Neural cell (in vitro differentiated cells): ENCODE measurements at regions not wholly inside any gene's neighbourhood (a gene's known extent, or its start where the extent isn't known, plus 50 kb on each side); places are given as distances from the start of the nearest gene placed in this dataset.

Experiments
- H2AFZ ChIP-seq: fragments of 200-600, 300-800 bp; sonication (generic), shearing (Covaris generic); 2 replicates; pipeline ENCODE4 v1.6.0; 2014; ENCODE audit warnings: low read depth, mild to moderate bottlenecking, antibody characterized with exemption, low read length, moderate library complexity
- H3F3A ChIP-seq: fragments of 200-600 bp; shearing (Covaris generic); 2 replicates; pipeline ENCODE4 v1.6.1; 2016; ENCODE audit warnings: mild to moderate bottlenecking, moderate library complexity, mixed read lengths, antibody characterized with exemption, low read length; ENCODE audit not compliant: insufficient read depth, poor library complexity, severe bottlenecking
- H3K27ac ChIP-seq: fragments of 200-600, 300-800 bp; sonication (generic), shearing (Covaris generic); 2 replicates; pipeline ENCODE4 v1.5.1; 2014; ENCODE audit warnings: mild to moderate bottlenecking, low read length, moderate library complexity
- H3K27me3 ChIP-seq: fragments of 300-800, 200-600 bp; sonication (generic), shearing (Covaris generic); 2 replicates; pipeline ENCODE4 v1.6.0; 2014; ENCODE audit warnings: mild to moderate bottlenecking, low read depth, low read length, moderate library complexity; ENCODE audit not compliant: insufficient read depth
- H3K36me3 ChIP-seq: fragments of 300-800, 200-600 bp; sonication (generic), shearing (Covaris generic); 2 replicates; pipeline ENCODE4 v1.5.1; 2014; ENCODE audit warnings: mild to moderate bottlenecking, antibody characterized with exemption, low read length, moderate library complexity; ENCODE audit not compliant: insufficient read depth
- H3K4me2 ChIP-seq: fragments of 300-800, 200-600 bp; sonication (generic), shearing (Covaris generic); 2 replicates; pipeline ENCODE4 v1.6.0; 2014; ENCODE audit warnings: mild to moderate bottlenecking, low read length
- H3K4me3 ChIP-seq: fragments of 300-800, 200-600 bp; sonication (generic), shearing (Covaris generic); 2 replicates; pipeline ENCODE4 v1.5.1; 2014; ENCODE audit warnings: mild to moderate bottlenecking, low read length, moderate library complexity
- H3K79me2 ChIP-seq: fragments of 200-600 bp; shearing (Covaris generic); replicated peaks from 2 replicates; pipeline ENCODE4 v1.6.0; 2014; ENCODE audit warnings: mild to moderate bottlenecking, low read length, moderate library complexity; ENCODE audit not compliant: insufficient read depth
- H3K9ac ChIP-seq: fragments of 300-800, 200-600 bp; sonication (generic), shearing (Covaris generic); 2 replicates; pipeline ENCODE4 v1.6.1; 2016; ENCODE audit warnings: mild to moderate bottlenecking, low read length, mixed read lengths
- H3K9me2 ChIP-seq: fragments of 200-600 bp; shearing (Covaris generic); 2 replicates; pipeline ENCODE4 v1.6.1; 2016; ENCODE audit warnings: mild to moderate bottlenecking, low read length, mixed read lengths; ENCODE audit not compliant: insufficient read depth
- H3K9me3 ChIP-seq: fragments of 200-600, 300-800 bp; sonication (generic), shearing (Covaris generic); 2 replicates; pipeline ENCODE4 v1.6.1; 2016; ENCODE audit warnings: mild to moderate bottlenecking, mixed run types, low read length, moderate library complexity, mixed read lengths
- H4K20me1 ChIP-seq: fragments of 200-600 bp; shearing (Covaris generic); 2 replicates; pipeline ENCODE4 v1.6.1; 2016; ENCODE audit warnings: mild to moderate bottlenecking, mixed run types; ENCODE audit not compliant: insufficient read depth
- CTCF ChIP-seq: fragments of 450-650 bp; IDR thresholded peaks from 2 replicates; pipeline ENCODE4 v1.5.1; 2014; ENCODE audit warnings: antibody characterized with exemption, mild to moderate bottlenecking, moderate library complexity; ENCODE audit not compliant: poor library complexity, severe bottlenecking
- EP300 ChIP-seq: fragments of 450-650 bp; conservative IDR thresholded peaks from 2 replicates; pipeline ENCODE4 v1.6.1; 2014; ENCODE audit warnings: antibody characterized with exemption, mild to moderate bottlenecking, moderate library complexity; ENCODE audit not compliant: poor library complexity, severe bottlenecking
- EZH2 ChIP-seq: fragments of 200-600, 300-800 bp; shearing (Covaris generic), sonication (generic); IDR thresholded peaks from 2 replicates; pipeline ENCODE4 v1.6.1; 2014; ENCODE audit warnings: antibody characterized with exemption, low read length, borderline replicate concordance, mild to moderate bottlenecking; ENCODE audit not compliant: insufficient read depth, poor library complexity, severe bottlenecking
- MXI1 ChIP-seq: fragments of 450-650 bp; conservative IDR thresholded peaks from 2 replicates; pipeline ENCODE4 v1.6.1; 2014; ENCODE audit warnings: antibody characterized with exemption, mild to moderate bottlenecking; ENCODE audit not compliant: poor library complexity, severe bottlenecking
- POLR2AphosphoS5 ChIP-seq: IDR thresholded peaks from 2 replicates; pipeline ENCODE4 v1.6.1; 2012
- RAD21 ChIP-seq: fragments of 450-650 bp; conservative IDR thresholded peaks from 2 replicates; pipeline ENCODE4 v1.6.1; 2014; ENCODE audit warnings: antibody characterized with exemption, mild to moderate bottlenecking, moderate library complexity
- REST ChIP-seq: IDR thresholded peaks from 2 replicates; pipeline ENCODE4 v1.6.1; 2012; ENCODE audit warnings: borderline replicate concordance
- SMC3 ChIP-seq: fragments of 450-650 bp; conservative IDR thresholded peaks from 2 replicates; pipeline ENCODE4 v1.6.1; 2014; ENCODE audit warnings: antibody characterized with exemption, mild to moderate bottlenecking, moderate library complexity; ENCODE audit not compliant: poor library complexity
- TAF1 ChIP-seq: IDR thresholded peaks from 2 replicates; pipeline ENCODE4 v1.6.1; 2012; ENCODE audit warnings: low read depth

- Histone ChIP-seq H3K27ac (no peak overlapping the region), H4K20me1 (no peaks in the 10 kb centered on the region), H3K27me3 (no peaks in the 10 kb centered on the region), H3K9me3 (no peaks in the 10 kb centered on the region), H2AFZ (no peak overlapping the region), H3K4me3 (no peak overlapping the region), H3K9ac (no peak overlapping the region), H3K79me2 (no peaks in the 10 kb centered on the region), H3K36me3 (no peaks in the 10 kb centered on the region), H3K9me2 (no peaks in the 10 kb centered on the region), H3F3A (no peaks in the 10 kb centered on the region), H3K4me2 (no peak overlapping the region)
- TF ChIP-seq MXI1 (no peak), EZH2 (no peak), POLR2AphosphoS5 (no peak), SMC3 (no peak), REST (no peak), EP300 (no peak), CTCF (no peak), RAD21 (no peak), TAF1 (no peak)
These were observed 71.9 kb upstream of the AKR1E2 start for GRCh38 chr10:4754143-4754542.

GRCh38 chr10:4751211-4751610 lies 74.8 kb upstream of the AKR1E2 start:
- H3K36me3 ChIP-seq, result no peaks in the 10 kb centered on the region
- no peak for TF ChIP-seq REST
- no peak for TF ChIP-seq EP300
- H3K27me3 ChIP-seq, result no peaks in the 10 kb centered on the region
- H3K9ac ChIP-seq, result no peak overlapping the region
- H3K9me2 ChIP-seq, result no peaks in the 10 kb centered on the region
- no peak overlapping the region for H3K4me2 ChIP-seq
- no peaks in the 10 kb centered on the region for H3F3A ChIP-seq
- H3K79me2 ChIP-seq, result no peaks in the 10 kb centered on the region
- H3K27ac ChIP-seq, result no peak overlapping the region
- no peaks in the 10 kb centered on the region for H3K9me3 ChIP-seq
- no peak overlapping the region for H2AFZ ChIP-seq
- H4K20me1 ChIP-seq, result no peaks in the 10 kb centered on the region
- H3K4me3 ChIP-seq, result no peak overlapping the region
